LNCAP (cell line): ENCODE measurements at regions not wholly inside any gene's neighbourhood (a gene's known extent, or its start where the extent isn't known, plus 50 kb on each side); places are given as distances from the start of the nearest gene placed in this dataset.

Source experiments
- TF ChIP-seq, protein P1 (sequence below): fragments of 450-650 bp; IDR thresholded peaks from 2 replicates; pipeline ENCODE4 v1.5.1; 2017; ENCODE audit warnings: mild to moderate bottlenecking

- TF ChIP-seq, protein P1, sequence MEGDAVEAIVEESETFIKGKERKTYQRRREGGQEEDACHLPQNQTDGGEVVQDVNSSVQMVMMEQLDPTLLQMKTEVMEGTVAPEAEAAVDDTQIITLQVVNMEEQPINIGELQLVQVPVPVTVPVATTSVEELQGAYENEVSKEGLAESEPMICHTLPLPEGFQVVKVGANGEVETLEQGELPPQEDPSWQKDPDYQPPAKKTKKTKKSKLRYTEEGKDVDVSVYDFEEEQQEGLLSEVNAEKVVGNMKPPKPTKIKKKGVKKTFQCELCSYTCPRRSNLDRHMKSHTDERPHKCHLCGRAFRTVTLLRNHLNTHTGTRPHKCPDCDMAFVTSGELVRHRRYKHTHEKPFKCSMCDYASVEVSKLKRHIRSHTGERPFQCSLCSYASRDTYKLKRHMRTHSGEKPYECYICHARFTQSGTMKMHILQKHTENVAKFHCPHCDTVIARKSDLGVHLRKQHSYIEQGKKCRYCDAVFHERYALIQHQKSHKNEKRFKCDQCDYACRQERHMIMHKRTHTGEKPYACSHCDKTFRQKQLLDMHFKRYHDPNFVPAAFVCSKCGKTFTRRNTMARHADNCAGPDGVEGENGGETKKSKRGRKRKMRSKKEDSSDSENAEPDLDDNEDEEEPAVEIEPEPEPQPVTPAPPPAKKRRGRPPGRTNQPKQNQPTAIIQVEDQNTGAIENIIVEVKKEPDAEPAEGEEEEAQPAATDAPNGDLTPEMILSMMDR = no peak
Measured at GRCh38 chr6:78693835-78694234, 173.5 kb upstream of the IRAK1BP1 start.

DNA sequence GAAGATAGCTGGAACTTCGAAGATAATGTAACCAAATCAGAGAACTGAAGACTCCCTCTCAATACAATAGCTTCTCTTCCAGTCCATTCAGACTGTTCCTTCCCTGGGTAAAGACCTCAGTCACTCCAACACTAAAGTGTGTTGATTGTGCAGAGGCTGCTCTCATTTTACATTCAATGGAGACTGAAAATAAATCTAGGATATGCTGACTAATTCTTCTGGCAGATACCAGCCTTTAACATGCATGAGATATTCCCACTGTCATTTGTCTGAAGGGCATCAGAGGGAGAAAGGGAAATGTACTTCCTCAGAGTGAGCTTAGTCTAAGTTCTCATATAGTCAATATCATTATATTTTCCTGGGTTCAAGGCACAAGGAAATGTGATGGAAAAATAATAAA lies 166.4 kb upstream of the IRAK1BP1 start:
- TF ChIP-seq, protein P1 = no peak

- TF ChIP-seq, protein P1 = no peak
Measured at GRCh38 chr6:78701407-78701806, 165.9 kb upstream of the IRAK1BP1 start.

DNA sequence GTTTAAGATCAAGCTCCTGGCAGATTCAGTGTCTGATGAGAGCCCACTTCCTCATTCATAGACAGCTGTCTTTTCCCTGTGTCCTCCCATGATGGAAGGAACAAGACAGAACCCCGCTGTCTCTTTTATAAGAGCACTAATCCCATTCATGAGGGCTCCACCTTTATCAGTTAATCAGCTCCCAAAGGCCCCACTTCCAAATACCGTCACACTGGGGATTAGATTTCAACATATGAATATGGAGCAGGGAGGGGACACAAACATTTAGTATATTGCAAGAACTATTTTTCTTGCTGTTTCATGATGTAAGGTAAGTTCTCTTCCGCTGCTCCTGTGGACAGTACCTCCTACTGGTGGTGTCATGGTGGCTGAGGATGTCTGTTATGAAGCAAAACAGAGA lies 158.3 kb upstream of the IRAK1BP1 start:
- TF ChIP-seq, protein P1 = no peak

- TF ChIP-seq, protein P1 = no peak
Measured at GRCh38 chr6:78713564-78713963, 153.8 kb upstream of the IRAK1BP1 start.

DNA sequence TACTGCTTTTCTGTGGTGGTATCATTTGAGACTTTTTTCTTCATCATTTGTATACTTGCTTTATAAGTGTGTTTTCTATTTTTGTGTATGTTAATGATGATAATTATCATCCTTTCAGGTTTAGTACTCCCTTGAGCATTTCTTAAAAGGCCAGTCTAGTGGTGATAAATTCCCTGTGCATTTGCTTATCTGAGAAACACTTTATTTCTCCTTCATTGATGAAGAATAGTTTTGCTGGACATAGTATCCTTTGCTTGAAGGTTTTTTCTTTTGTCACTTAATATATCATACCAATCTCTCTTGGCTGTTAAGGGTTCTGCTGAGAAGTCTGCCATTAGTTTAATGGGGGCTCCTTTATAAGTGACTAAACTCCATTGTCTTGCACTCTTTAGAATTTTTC lies 123.2 kb upstream of the IRAK1BP1 start:
- TF ChIP-seq, protein P1 = no peak

- TF ChIP-seq, protein P1 = no peak
Measured at GRCh38 chr6:78746457-78746856, 120.9 kb upstream of the IRAK1BP1 start.

- TF ChIP-seq, protein P1 = no peak
Measured at GRCh38 chr6:78749326-78749725, 118.0 kb upstream of the IRAK1BP1 start.
